GM23338 (cell line): ENCODE measurements at regions not wholly inside any gene's neighbourhood (a gene's known extent, or its start where the extent isn't known, plus 50 kb on each side); places are given as distances from the start of the nearest gene placed in this dataset.
A peak's percentile ranks its signal among the peaks of the same experiment; 100 is the strongest.

ENCODE experiments used
- ATAC-seq: fragments of 200-7000 bp; cut with Tn5 transposase; 3 replicates; pipeline ENCODE4 v1.9.1; 2020
- DNase-seq: peaks from one replicate; pipeline ENCODE4 v3.0.0-alpha.2; 2015; ENCODE audit warnings: low spot score
- H2AFZ ChIP-seq: fragments of 200-600 bp; sonication (generic); 2 replicates; pipeline ENCODE4 v1.8.0; 2016; ENCODE audit warnings: antibody characterized with exemption, mild to moderate bottlenecking, moderate library complexity
- H3F3A ChIP-seq: fragments of 200-600 bp; sonication (generic); replicated peaks from 2 replicates; pipeline ENCODE4 v1.8.0; 2017; ENCODE audit warnings: antibody characterized with exemption, mixed run types, low read depth
- H3K27ac ChIP-seq: fragments of 200-600 bp; sonication (generic); 2 replicates; pipeline ENCODE4 v1.6.1; 2016; ENCODE audit warnings: low read depth
- H3K27me3 ChIP-seq: fragments of 200-600 bp; sonication (generic); 2 replicates; pipeline ENCODE4 v1.8.0; 2016; ENCODE audit warnings: mild to moderate bottlenecking, mixed run types, moderate library complexity; ENCODE audit not compliant: insufficient read depth
- H3K36me3 ChIP-seq: fragments of 200-600 bp; sonication (generic); 2 replicates; pipeline ENCODE4 v1.8.0; 2016; ENCODE audit warnings: mild to moderate bottlenecking; ENCODE audit not compliant: insufficient read depth
- H3K4me1 ChIP-seq: fragments of 200-600 bp; sonication (generic); 2 replicates; pipeline ENCODE4 v1.8.0; 2016; ENCODE audit warnings: mild to moderate bottlenecking, moderate library complexity; ENCODE audit not compliant: insufficient read depth
- H3K4me2 ChIP-seq: fragments of 200-600 bp; sonication (generic); 2 replicates; pipeline ENCODE4 v1.7.1; 2017; ENCODE audit warnings: mixed run types
- H3K4me3 ChIP-seq: fragments of 200-600 bp; sonication (generic); 2 replicates; pipeline ENCODE4 v1.6.1; 2016; ENCODE audit warnings: mixed run types
- H3K79me2 ChIP-seq: fragments of 200-600 bp; sonication (generic); replicated peaks from 2 replicates; pipeline ENCODE4 v1.8.0; 2017; ENCODE audit warnings: mild to moderate bottlenecking; ENCODE audit not compliant: insufficient read depth
- H3K9me2 ChIP-seq: fragments of 200-600 bp; sonication (generic); 2 replicates; pipeline ENCODE4 v1.8.0; 2017; ENCODE audit not compliant: insufficient read depth
- H4K20me1 ChIP-seq: fragments of 200-600 bp; sonication (generic); replicated peaks from 2 replicates; pipeline ENCODE4 v1.8.0; 2017; ENCODE audit warnings: mild to moderate bottlenecking; ENCODE audit not compliant: insufficient read depth
- H3K27ac Mint-ChIP-seq: 2 replicates; pipeline ENCODE4 v1.8.0; 2020; ENCODE audit warnings: inconsistent platforms, mild to moderate bottlenecking, moderate library complexity, mixed read lengths
- H3K27me3 Mint-ChIP-seq: 3 replicates; pipeline ENCODE4 v1.8.0; 2022; ENCODE audit warnings: low read depth, mild to moderate bottlenecking, moderate library complexity, mixed read lengths, inconsistent platforms; ENCODE audit not compliant: insufficient read depth, poor library complexity
- H3K36me3 Mint-ChIP-seq: 3 replicates; pipeline ENCODE4 v1.8.0; 2021; ENCODE audit warnings: low read depth, mild to moderate bottlenecking, inconsistent platforms, moderate library complexity, mixed read lengths
- H3K4me1 Mint-ChIP-seq: 3 replicates; pipeline ENCODE4 v1.8.0; 2020; ENCODE audit warnings: mild to moderate bottlenecking, inconsistent platforms, mixed read lengths
- H3K4me3 Mint-ChIP-seq: 3 replicates; pipeline ENCODE4 v1.8.0; 2021; ENCODE audit warnings: moderate library complexity, mild to moderate bottlenecking, inconsistent platforms, mixed read lengths
- H3K9me3 Mint-ChIP-seq: 3 replicates; pipeline ENCODE4 v1.8.0; 2020; ENCODE audit warnings: moderate library complexity, mild to moderate bottlenecking, inconsistent platforms, mixed read lengths
- CREB1 ChIP-seq: fragments of 250-450 bp; sonication (Bioruptor Pico); IDR thresholded peaks from 2 replicates; pipeline ENCODE4 v1.5.0; 2020; ENCODE audit warnings: low read depth, mild to moderate bottlenecking, moderate library complexity
- EZH2 ChIP-seq: fragments of 200-600 bp; sonication (generic); IDR thresholded peaks from one replicate; pipeline ENCODE4 v1.8.0; 2017; ENCODE audit warnings: antibody characterized with exemption, mild to moderate bottlenecking, low read depth; ENCODE audit not compliant: unreplicated experiment
- NANOG ChIP-seq: IDR thresholded peaks from 2 replicates; pipeline ENCODE4 v1.6.1; 2016; ENCODE audit warnings: antibody characterized with exemption, borderline replicate concordance
- POLR2AphosphoS5 ChIP-seq: IDR thresholded peaks from 2 replicates; pipeline ENCODE4 v1.6.1; 2016; ENCODE audit warnings: antibody characterized with exemption, low read depth
- ZNF114 ChIP-seq: fragments of 250-450 bp; sonication (Bioruptor Pico); IDR thresholded peaks from 2 replicates; pipeline ENCODE4 v1.5.0; 2020; ENCODE audit warnings: mild to moderate bottlenecking, moderate library complexity
- ZNF331 ChIP-seq: fragments of 250-450 bp; sonication (Bioruptor Pico); IDR thresholded peaks from 2 replicates; pipeline ENCODE4 v1.5.0; 2020; ENCODE audit warnings: low read depth, mild to moderate bottlenecking, moderate library complexity
- TF ChIP-seq, protein P1 (sequence below), 2 experiments: fragments of 200-600 bp in 1 of 2; sonication (generic) in 1 of 2; conservative IDR thresholded peaks; 2 replicates each; pipeline versions ENCODE4 v1.5.1 to v1.6.1; 2016 to 2017; ENCODE audit warnings: antibody characterized with exemption in 2 of 2, low read depth in 2 of 2, mild to moderate bottlenecking in 2 of 2, moderate library complexity in 1 of 2
- TF ChIP-seq, protein P2 (sequence below): IDR thresholded peaks from 2 replicates; pipeline ENCODE4 v1.6.1; 2016; ENCODE audit warnings: antibody characterized with exemption
- TF ChIP-seq, protein P3 (sequence below): fragments of 250-450 bp; sonication (Bioruptor Pico); IDR thresholded peaks from 2 replicates; pipeline ENCODE4 v1.5.0; 2020; ENCODE audit warnings: mild to moderate bottlenecking, moderate library complexity

DNA sequence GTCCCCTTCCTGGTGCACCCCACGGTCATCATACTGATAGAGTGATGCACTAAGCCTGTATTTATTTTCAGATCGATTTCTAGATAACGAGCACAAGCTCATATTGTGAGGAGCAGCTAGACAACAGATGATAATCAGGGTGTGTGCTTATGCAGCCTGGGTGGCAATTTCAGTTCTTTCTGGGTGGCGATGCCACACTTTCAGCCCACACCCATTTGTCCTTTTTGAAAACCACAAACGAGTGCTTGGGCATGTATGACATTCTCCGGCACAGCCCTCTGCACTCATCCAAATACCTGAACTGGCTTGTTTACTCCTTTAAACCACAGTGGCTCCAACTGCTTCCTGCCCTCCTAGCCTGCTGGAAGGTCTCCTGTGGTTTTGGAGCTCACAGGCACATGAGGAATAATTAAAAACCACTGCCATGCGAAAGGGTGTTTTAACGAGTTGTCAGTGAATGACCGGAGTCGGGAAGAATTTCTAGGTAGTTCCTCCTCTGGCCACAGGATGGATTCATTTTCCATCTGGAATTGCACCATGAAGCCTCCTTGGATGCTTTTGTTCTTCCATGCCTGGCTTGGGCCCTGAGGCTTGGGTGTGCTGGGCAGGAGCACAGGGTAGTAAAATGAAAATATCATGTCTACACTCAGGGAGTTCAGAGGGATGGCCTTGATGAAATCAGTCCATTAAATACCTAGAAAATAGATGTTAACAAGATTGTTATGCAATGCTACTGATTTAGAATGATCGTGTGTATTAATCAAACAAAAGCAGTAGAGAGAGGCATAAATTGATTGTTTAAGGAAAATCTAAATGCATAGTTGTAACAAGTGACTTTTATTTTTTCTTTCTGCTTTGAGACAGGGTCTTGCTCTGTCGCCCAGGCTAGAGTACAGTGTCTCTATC is 52.4 kb upstream of the ITGB1 start:
- Mint-ChIP-seq H3K4me1 (peaks cover 23% of the 10 kb centered on the region), H3K27ac (peak overlapping the region; percentile 51), H3K27me3 (peaks cover 5% of the 10 kb centered on the region), H3K9me3 (no peaks in the 10 kb centered on the region; the same call in 2 of the 3 replicates), H3K4me3 (no peak overlapping the region), H3K36me3 (no peaks in the 10 kb centered on the region)
- Histone ChIP-seq H3K4me2 (0 out of 2 replicates have a peak overlapping the region, but pooled peaks have one; percentile 4), H3K27ac (no peak overlapping the region), H4K20me1 (no peaks in the 10 kb centered on the region), H3K27me3 (no peaks in the 10 kb centered on the region), H3K4me3 (no peak overlapping the region), H3K79me2 (no peaks in the 10 kb centered on the region), H3F3A (no peaks in the 10 kb centered on the region), H3K9me2 (no peaks in the 10 kb centered on the region), H2AFZ (peak overlapping the region; percentile 14), H3K4me1 (peaks cover 15% of the 10 kb centered on the region), H3K36me3 (no peaks in the 10 kb centered on the region)
- peak; percentile 53 for ATAC-seq
- DNase-seq, result peak; percentile 75
- TF ChIP-seq CREB1 (no peak), ZNF331 (CRISPR knock-in tag) (no peak), NANOG (0 out of 2 replicates have a peak, but pooled peaks have one; percentile 7), EZH2 (no peak)
- TF ChIP-seq, protein P1, sequence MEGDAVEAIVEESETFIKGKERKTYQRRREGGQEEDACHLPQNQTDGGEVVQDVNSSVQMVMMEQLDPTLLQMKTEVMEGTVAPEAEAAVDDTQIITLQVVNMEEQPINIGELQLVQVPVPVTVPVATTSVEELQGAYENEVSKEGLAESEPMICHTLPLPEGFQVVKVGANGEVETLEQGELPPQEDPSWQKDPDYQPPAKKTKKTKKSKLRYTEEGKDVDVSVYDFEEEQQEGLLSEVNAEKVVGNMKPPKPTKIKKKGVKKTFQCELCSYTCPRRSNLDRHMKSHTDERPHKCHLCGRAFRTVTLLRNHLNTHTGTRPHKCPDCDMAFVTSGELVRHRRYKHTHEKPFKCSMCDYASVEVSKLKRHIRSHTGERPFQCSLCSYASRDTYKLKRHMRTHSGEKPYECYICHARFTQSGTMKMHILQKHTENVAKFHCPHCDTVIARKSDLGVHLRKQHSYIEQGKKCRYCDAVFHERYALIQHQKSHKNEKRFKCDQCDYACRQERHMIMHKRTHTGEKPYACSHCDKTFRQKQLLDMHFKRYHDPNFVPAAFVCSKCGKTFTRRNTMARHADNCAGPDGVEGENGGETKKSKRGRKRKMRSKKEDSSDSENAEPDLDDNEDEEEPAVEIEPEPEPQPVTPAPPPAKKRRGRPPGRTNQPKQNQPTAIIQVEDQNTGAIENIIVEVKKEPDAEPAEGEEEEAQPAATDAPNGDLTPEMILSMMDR (conservative IDR thresholded peaks at IDR 0.05; ENCODE audit: low read depth in 2 of 2), result peak; percentile 48 to 65

DNA sequence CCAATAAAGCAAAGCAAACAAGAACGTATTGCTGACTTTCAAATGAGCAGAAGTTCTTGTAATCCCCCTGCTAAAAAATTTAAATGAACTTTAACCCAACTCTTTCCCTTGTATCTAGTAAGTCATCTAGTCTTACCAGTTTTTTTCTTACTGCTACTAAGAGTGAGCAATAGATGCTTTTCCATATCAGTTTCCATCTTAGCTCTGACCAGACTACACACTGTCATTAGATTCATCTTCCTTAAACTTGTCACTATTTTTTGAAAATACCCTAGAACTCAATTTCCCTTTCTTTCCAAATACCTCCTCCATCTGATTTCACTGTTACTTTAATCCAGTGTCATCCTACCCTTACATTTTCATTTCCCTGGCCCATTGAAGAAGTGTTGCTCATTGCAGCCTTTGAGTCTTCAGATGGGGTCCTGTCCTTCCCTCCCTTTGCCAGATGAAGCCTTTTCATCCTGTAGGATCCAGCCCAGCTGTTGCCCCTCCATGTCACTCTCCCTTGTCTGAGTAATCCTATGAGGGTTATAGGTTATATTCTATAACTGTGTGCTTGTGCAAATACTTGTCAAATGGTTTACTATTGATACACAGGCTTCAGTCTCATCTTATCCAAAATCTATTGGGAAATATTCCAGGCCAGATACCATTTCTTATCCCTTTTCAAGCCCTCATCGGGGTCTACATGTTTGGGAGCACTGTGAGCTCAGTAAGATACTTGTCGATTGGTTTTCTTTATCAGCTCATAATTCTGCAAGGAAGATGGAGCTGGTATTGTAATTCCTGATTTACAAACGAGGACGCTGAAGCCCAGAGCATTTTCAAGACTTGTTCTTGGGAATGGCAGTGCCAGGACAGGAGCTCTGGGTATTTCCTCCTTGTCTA is 51.5 kb upstream of the ITGB1 start:
- Histone ChIP-seq H3F3A (no peaks in the 10 kb centered on the region), H3K27ac (0 out of 2 replicates have a peak overlapping the region, but pooled peaks have one; percentile 17), H4K20me1 (no peaks in the 10 kb centered on the region), H3K4me3 (0 out of 2 replicates have a peak overlapping the region, but pooled peaks have one; percentile 7), H2AFZ (peak overlapping the region; percentile 14; the same call in 1 of the 2 replicates), H3K4me1 (peaks cover 21% of the 10 kb centered on the region), H3K27me3 (no peaks in the 10 kb centered on the region), H3K36me3 (no peaks in the 10 kb centered on the region), H3K79me2 (no peaks in the 10 kb centered on the region), H3K4me2 (peak overlapping the region; percentile 37; the same call in 1 of the 2 replicates), H3K9me2 (no peaks in the 10 kb centered on the region)
- ATAC-seq, result no peak
- H3K4me3 Mint-ChIP-seq, result no peak overlapping the region
- H3K4me1 Mint-ChIP-seq, result peaks cover 26% of the 10 kb centered on the region
- no peak overlapping the region; the same call in 1 of the 2 replicates for H3K27ac Mint-ChIP-seq
- DNase-seq, result no peak
- no peaks in the 10 kb centered on the region for H3K36me3 Mint-ChIP-seq
- peaks cover 5% of the 10 kb centered on the region for H3K27me3 Mint-ChIP-seq
- H3K9me3 Mint-ChIP-seq, result no peaks in the 10 kb centered on the region; the same call in 2 of the 3 replicates
- TF ChIP-seq, protein P2, sequence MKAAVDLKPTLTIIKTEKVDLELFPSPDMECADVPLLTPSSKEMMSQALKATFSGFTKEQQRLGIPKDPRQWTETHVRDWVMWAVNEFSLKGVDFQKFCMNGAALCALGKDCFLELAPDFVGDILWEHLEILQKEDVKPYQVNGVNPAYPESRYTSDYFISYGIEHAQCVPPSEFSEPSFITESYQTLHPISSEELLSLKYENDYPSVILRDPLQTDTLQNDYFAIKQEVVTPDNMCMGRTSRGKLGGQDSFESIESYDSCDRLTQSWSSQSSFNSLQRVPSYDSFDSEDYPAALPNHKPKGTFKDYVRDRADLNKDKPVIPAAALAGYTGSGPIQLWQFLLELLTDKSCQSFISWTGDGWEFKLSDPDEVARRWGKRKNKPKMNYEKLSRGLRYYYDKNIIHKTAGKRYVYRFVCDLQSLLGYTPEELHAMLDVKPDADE, result no peak
- TF ChIP-seq ZNF114 (CRISPR knock-in tag) (no peak), ZNF331 (CRISPR knock-in tag) (no peak), POLR2AphosphoS5 (no peak), NANOG (no peak)
- TF ChIP-seq, protein P3, sequence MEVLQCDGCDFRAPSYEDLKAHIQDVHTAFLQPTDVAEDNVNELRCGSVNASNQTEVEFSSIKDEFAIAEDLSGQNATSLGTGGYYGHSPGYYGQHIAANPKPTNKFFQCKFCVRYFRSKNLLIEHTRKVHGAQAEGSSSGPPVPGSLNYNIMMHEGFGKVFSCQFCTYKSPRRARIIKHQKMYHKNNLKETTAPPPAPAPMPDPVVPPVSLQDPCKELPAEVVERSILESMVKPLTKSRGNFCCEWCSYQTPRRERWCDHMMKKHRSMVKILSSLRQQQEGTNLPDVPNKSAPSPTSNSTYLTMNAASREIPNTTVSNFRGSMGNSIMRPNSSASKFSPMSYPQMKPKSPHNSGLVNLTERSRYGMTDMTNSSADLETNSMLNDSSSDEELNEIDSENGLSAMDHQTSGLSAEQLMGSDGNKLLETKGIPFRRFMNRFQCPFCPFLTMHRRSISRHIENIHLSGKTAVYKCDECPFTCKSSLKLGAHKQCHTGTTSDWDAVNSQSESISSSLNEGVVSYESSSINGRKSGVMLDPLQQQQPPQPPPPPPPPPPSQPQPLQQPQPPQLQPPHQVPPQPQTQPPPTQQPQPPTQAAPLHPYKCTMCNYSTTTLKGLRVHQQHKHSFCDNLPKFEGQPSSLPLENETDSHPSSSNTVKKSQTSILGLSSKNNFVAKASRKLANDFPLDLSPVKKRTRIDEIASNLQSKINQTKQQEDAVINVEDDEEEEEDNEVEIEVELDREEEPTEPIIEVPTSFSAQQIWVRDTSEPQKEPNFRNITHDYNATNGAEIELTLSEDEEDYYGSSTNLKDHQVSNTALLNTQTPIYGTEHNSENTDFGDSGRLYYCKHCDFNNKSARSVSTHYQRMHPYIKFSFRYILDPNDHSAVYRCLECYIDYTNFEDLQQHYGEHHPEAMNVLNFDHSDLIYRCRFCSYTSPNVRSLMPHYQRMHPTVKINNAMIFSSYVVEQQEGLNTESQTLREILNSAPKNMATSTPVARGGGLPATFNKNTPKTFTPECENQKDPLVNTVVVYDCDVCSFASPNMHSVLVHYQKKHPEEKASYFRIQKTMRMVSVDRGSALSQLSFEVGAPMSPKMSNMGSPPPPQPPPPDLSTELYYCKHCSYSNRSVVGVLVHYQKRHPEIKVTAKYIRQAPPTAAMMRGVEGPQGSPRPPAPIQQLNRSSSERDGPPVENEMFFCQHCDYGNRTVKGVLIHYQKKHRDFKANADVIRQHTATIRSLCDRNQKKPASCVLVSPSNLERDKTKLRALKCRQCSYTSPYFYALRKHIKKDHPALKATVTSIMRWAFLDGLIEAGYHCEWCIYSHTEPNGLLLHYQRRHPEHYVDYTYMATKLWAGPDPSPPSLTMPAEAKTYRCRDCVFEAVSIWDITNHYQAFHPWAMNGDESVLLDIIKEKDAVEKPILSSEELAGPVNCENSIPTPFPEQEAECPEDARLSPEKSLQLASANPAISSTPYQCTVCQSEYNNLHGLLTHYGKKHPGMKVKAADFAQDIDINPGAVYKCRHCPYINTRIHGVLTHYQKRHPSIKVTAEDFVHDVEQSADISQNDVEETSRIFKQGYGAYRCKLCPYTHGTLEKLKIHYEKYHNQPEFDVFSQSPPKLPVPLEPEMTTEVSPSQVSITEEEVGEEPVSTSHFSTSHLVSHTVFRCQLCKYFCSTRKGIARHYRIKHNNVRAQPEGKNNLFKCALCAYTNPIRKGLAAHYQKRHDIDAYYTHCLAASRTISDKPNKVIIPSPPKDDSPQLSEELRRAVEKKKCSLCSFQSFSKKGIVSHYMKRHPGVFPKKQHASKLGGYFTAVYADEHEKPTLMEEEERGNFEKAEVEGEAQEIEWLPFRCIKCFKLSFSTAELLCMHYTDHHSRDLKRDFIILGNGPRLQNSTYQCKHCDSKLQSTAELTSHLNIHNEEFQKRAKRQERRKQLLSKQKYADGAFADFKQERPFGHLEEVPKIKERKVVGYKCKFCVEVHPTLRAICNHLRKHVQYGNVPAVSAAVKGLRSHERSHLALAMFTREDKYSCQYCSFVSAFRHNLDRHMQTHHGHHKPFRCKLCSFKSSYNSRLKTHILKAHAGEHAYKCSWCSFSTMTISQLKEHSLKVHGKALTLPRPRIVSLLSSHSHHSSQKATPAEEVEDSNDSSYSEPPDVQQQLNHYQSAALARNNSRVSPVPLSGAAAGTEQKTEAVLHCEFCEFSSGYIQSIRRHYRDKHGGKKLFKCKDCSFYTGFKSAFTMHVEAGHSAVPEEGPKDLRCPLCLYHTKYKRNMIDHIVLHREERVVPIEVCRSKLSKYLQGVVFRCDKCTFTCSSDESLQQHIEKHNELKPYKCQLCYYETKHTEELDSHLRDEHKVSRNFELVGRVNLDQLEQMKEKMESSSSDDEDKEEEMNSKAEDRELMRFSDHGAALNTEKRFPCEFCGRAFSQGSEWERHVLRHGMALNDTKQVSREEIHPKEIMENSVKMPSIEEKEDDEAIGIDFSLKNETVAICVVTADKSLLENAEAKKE (CRISPR knock-in tag), result no peak
